DMS79 treated with DMSO at 0.1 percent for 48 hours (cell line): ENCODE measurements at regions not wholly inside any gene's neighbourhood (a gene's known extent, or its start where the extent isn't known, plus 50 kb on each side); places are given as distances from the start of the nearest gene placed in this dataset.
"Not testable (repeated sequence)": the region's sequence is repeated elsewhere in the genome, so short reads cannot be mapped to it uniquely, and the experiment has no call there.

Experiments used
- DNase-seq: peaks from one replicate; lab custom pipeline; 2025; lab: John Stamatoyannopoulos, UW

DNA sequence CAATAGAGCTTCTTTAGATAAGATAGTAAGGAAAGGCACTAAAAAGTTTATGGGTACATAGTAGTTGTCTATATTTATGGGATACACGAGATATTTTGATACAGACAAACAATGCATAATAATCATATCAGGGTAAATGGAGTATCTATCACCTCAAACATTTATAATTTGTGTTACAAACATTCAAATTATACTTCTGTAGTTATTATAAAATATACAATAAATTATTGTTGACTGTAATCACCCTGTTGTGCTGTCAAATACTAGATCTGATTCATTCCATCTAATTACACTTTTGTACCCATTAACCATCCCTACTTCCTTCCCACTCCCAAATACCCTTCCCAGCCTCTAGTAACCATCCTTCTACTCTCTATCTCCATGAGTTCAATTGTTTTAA is 179.7 kb downstream of the FOXG1 start:
- DNase-seq = no peak

DNA sequence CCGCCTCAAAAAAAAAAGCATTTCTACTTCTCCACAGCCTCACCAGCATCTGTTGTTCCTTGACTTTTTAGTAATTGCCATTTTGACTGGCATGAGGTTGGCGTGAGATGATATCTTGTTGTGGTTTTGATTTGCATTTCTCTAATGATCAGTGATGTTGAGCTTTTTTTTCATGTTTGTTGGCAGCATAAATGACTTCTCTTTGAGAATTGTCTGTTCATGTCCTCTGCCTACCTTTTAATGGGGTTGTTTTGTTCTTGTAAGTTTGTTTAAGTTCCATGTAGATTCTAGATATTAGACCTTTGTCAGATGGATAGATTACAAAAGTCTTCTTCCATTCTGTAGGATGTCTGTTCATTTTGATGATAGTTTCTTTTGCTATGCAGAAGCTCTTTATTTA is 182.9 kb downstream of the FOXG1 start:
- no peak for DNase-seq

GRCh38 chr14:28952161-28952560 is 185.6 kb downstream of the FOXG1 start:
- DNase-seq = no peak

DNA sequence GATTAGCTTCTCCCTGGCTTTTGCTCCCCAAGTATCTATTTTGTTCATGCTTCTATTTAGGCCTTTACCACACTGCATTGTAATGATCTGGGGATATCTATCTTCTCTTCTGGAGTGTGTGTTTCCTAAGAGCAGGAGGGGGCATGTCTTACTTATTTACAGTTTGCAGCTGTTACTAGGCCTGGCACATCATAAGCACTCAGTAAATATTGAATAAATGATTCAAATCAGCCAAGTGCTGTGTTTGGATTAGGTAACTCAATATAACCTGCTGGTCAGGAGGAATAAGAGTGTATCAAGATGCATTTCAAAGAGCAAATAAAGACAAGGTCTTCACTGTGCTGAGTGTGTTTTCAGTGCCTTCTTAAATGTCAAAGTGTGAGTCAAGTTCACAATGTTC is 186.1 kb downstream of the FOXG1 start:
- DNase-seq = peak; percentile 65

- DNase-seq = no peak
These were observed 187.4 kb downstream of the FOXG1 start for GRCh38 chr14:28953973-28954372.

GRCh38 chr14:28966416-28967233 is 200.0 kb downstream of the FOXG1 start:
- DNase-seq = no peak

DNA sequence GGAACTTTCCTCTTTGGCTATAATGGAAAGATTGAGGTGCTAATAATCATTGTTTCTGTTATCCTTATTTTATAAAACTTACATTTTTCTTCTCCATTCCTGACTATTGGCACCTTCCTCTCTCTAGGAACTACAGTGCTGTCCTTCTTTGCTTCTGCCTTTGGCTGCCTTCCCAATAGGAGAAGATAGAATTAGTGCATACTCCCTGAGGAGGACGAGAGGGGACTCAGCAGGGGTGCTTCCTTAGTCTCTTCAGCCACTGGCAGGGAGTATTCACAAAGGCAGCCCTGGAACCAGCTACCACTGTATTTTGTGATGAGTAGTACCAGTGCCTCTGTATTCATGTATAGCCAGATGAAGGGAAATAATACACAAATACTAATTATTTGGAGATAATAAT is 208.5 kb downstream of the FOXG1 start:
- no peak for DNase-seq

- no peak for DNase-seq
These were observed 215.6 kb downstream of the FOXG1 start for GRCh38 chr14:28982228-28982627.

- no peak for DNase-seq
These were observed 216.7 kb downstream of the FOXG1 start for GRCh38 chr14:28983279-28983678.

- no peak for DNase-seq
These were observed 220.9 kb downstream of the FOXG1 start for GRCh38 chr14:28987516-28987915.

DNA sequence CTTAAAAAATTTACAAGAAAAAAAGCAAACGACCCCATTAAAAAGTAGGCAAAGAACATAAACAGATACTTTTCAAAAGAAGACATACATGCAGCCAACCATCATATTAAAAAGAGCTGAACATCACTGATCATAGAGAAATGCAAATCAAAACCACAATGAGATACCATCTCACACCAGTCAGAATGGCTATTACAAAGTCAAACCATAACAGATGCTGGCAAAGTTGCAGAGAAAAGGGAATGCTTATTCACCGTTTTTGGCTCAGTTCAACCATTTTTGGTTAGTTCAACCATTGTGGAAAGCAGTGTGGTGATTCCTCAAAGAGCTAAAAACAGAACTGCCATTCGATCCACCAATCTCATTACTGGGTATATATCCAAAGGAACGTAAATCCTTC is 230.6 kb downstream of the FOXG1 start:
- not testable (repeated sequence) for DNase-seq

DNA sequence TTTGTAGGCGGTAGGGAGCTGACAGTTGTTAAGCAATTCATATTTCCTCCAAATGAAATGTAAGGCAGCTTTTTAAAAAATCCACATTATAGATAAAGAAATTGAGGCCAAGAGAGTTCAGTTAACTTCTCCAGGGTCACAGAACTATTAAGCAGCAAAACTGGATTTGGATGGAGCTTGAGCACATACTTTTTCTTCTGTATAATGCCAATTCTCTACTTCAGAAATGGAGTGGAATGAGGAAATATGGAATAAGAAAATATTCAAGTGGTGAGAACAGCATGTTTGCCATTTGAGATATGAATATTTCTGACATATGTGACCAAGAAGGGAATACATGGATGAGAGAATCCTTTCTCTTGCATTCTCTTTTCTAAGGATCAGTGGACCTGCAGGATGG is 233.1 kb downstream of the FOXG1 start:
- DNase-seq = no peak

DNA sequence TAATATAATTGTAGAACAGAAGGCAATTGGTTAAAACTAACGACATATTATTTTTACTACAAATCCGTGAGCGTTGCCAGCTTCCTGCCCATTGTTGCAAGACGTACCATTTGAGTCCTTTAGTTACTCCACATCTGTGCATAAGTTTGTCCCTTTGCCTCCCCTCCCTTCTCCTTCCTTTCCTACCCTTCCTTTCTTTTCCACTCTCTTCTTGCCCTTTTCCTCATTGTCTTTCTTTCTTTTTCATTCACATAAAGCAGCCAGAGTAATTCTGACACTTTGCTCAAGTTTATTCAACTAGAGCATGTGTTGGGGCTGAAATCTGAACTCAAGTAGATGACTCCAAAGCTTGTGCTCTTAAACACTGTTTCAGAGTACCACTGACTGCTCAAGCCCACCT is 239.1 kb downstream of the FOXG1 start:
- no peak for DNase-seq

GRCh38 chr14:29007990-29008389 is 241.4 kb downstream of the FOXG1 start:
- DNase-seq = peak; percentile 40

- DNase-seq = no peak
These were observed 249.7 kb downstream of the FOXG1 start for GRCh38 chr14:29016050-29016900.

DNA sequence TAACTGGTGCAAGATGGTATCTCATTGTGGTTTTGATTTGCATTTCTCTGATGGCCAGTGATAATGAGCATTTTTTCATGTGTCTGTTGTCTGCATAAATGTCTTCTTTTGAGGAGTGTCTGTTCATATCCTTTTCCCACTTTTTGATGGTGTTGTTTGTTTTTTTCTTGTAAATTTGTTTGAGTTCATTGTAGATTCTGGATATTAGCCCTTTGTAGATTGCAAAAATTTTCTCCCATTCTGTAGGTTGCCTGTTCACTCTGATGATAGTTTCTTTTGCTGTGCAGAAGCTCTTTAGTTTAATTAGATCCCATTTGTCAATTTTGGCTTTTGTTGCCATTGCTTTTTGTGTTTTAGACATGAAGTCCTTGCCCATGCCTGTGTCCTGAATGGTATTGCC is 256.9 kb downstream of the FOXG1 start:
- not testable (repeated sequence) for DNase-seq

- DNase-seq = not testable (repeated sequence)
These were observed 260.9 kb downstream of the FOXG1 start for GRCh38 chr14:29027441-29027840.

- DNase-seq = not testable (repeated sequence)
These were observed 261.5 kb downstream of the FOXG1 start for GRCh38 chr14:29027941-29028705.

DNA sequence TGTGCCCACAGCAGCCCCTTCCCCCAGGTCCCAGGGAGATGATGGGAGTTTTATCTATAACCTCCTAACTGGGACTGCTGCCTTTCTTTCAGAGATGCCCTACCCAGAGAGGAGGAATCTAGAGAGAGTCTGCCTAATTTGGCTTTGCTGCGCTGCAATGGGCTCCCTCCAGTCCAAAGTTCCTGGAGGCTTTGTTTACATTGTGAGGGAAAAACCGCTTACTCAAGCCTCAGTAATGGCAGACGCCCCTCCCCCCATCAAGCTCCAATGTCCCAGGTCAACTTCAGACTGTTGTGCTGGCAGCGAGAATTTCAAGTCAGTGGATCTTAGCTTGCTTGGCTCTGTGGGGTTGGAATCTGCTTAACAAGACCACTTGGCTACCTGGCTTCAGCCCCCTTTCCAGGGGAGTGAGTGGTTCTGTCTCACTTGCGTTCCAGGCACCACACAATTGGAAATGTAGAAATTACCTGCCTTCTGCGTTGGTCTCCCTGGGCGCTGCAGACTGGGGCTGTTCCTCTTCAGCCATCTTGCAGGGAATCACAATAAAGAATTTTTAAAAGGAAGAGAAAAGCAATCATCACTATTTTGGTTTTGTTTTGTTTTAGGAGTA is 262.5 kb downstream of the FOXG1 start:
- DNase-seq = no peak

- no peak for DNase-seq
These were observed 263.5 kb downstream of the FOXG1 start for GRCh38 chr14:29030121-29030520.

DNA sequence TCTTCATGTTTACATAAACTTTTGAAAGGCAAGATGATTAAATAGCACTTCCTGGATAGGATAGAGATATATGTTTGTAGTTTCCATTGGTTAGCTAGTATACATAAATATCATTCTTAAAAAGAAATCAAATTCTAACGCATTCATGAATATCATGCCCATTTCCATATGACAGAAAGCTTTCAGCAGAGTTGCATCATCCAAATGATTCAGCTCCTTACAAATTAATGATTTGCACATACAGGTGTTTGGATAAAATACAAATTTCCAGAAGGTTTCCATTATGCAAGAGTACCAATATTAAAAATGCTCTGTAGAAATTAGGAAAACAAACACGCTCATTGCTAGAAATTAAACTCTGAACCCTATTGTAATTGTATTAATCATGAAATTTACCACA is 264.4 kb downstream of the FOXG1 start:
- DNase-seq = no peak

DNA sequence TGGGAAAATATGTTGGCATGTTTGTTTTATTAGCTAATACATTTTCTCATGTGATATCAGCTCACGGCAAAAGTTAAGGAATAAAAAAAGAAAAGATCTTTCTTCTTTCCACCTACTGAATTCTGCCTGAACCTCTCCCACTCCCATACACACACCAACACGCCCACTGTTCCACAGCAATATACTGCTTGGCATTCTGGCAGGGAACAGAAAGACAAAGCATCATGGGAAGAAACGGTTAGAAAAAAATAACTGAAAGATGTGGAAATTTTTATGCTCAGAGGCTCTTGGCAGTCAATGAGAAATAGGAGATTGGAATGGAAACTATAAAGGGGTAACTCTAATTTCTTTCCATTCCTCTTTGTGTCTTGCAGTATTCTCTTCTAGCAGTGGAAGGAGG is 268.5 kb downstream of the FOXG1 start:
- DNase-seq = no peak
